NCI-H2171 treated with DMSO at 0.1 percent for 48 hours (cell line): ENCODE measurements at regions not wholly inside any gene's neighbourhood (a gene's known extent, or its start where the extent isn't known, plus 50 kb on each side); places are given as distances from the start of the nearest gene placed in this dataset.
A peak's percentile ranks its signal among the peaks of the same experiment; 100 is the strongest.
"Not testable (repeated sequence)": the region's sequence is repeated elsewhere in the genome, so short reads cannot be mapped to it uniquely, and the experiment has no call there.

ENCODE experiments used
- DNase-seq: peaks from one replicate; lab custom pipeline; 2025; lab: John Stamatoyannopoulos, UW

DNA sequence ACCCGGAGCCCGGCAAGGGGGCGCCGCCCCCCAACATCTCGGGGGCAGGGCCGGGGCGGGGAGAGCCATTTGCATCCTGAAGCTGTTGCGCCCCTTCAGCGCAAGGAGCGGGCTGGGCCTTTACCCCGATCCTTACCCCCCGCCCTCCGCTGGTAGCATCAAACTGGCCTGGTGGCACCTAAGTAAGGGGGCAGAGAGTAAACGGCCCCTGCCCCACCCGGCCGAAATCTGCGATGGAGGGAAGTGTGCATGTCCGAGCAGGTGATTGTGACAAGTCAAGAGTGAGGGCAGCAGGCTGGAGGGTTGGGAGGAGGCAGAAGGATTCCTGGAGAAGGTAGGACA is 101.2 kb downstream of the ESM1 start:
- DNase-seq: no peak

DNA sequence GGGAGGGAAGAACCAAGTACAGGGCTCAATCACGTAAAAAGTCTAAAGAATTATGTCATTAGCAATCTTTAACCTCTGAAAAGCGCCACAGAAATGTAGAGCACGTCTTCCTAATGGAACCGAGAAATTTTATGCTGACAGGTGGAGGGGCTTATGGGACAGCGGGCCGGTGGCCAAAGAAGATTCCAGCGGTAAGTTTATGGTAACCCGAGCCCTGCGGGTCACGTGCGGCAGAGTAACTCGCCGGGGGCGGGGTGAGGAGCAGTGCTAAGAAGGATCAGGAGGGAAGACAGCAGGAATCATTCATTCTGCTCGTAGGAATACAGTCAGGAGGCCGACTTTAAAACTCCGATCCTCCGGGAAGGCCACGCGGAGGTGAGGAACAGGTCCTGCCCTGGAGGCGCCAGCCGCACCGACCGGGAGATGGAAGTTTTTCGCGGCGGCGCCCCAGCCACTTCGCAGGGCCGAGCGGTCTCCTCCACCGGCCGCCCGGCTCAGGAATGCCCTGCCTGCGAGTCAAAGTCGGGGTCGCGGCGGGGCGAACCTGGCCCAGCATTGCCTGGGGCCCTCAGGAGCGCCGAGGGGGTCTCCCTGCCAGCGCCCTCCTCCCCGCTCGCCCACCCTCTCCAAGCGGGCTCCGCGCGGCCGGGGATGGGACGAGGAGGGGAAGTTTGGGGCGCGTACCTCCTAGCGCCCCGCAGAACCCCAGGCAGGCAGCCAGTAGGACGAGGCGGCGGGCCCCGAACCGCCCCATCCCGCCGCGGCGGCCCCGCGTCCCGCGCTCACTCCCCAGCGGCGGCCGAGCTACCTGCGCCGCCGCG is 101.8 kb downstream of the ESM1 start:
- DNase-seq: peak; percentile 43

DNA sequence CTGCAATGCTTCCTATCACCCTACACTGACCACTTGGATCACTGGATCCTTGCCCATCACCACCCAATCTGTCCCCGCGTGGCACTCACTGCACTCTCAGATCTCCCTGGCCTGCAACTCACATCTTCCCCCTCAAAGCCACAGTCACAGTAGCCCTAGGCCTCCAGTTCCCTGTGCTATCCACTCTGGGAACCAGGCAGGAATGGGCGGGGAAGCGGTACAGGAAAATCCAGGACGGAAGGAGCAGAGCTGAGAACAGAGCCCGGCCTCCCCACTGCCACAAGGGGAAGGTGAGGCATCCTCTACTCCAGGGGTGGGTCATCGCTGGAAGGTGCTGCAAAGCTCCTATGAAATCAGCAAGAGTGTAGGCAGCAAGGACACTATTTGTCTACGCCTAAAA is 102.6 kb downstream of the ESM1 start:
- DNase-seq: no peak

DNA sequence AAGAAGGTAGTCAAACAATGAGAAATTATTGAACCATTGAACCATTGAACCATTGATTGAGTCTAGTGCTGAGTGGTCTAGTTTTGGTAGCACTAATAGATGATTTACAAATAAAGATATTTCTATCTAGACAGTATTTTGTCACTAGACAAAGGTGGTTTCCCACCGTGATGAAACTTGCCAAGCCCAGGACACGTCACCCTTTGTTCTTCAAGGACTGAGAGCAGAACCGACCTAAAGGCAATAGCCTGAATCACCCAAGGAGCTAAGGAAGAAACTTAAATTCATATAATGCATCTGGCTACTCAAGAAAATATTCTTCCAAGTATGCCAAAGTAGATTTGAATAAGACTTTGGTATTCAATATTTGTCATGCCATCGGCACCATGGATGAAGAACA is 103.3 kb downstream of the ESM1 start:
- no peak for DNase-seq

DNA sequence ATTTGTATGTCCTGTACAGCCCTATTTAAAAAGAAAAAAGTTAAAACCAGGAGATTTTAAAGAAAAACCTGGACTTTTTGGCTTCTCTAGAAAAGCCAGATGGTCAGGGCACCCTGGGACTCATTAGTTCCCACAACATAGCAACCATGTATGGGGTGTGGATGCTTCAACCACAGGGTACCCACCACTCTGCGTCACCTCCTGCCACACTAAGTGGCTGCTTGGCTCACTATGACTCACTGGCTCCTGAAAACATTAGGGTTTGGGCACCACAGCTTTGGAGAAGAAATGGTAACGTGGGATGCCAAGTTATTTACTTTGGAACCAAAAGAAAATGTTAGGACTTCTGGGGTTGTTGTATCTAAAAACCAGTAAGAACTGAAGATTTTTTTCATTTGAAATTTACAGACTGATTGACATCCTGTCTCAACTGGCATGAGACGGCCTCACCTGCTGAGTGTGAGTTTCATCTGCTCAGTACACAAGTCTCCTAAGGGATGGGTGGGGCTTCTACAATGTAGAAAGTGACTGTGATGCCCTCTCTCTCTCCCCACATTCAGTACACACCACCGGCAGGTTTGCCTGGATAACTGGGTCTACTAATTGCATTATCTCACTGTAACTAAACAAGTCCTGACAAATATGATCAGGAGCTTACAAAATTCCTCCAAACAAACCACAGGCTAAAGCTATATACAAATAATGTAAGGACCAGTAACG is 103.9 kb downstream of the ESM1 start:
- DNase-seq: peak; percentile 34

DNA sequence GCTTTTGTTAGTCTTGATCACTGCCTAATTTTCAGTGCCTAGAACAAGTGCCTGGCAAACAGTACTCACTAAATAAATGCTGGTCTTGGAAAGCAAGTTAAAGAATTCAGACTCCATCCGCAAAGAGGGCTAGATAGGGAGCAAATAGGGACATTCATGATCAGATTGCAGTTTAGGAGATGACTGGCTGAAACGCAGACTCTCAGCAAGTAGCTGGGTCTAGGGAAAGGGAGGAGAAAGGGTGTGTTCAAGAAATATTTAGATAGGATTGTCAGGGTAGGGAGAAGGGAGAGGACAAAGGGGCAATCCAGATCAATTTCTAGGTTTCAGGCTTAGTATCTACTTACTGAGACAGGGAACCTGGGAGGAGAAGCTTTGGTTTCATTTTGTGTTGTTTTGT is 108.4 kb downstream of the ESM1 start:
- DNase-seq: no peak

DNA sequence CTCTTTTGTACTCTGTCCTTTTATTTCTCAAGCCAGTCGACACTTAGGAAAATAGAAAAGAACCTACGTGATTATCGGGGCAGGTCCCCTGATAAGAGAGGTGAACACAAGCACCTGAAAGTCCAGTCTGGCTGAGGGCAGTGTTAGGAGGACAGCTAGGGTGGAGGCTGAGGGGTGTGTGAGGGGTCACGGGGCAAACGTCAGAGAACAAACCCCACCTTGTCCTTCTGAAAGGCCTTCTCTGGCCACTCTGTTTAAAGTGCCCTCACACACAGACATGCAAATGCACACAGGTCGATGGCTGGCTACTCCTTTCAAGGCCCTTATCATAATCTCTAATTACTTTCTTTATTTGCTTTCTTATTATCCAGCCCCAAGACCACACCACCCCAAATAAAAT is 108.8 kb downstream of the ESM1 start:
- DNase-seq: no peak

DNA sequence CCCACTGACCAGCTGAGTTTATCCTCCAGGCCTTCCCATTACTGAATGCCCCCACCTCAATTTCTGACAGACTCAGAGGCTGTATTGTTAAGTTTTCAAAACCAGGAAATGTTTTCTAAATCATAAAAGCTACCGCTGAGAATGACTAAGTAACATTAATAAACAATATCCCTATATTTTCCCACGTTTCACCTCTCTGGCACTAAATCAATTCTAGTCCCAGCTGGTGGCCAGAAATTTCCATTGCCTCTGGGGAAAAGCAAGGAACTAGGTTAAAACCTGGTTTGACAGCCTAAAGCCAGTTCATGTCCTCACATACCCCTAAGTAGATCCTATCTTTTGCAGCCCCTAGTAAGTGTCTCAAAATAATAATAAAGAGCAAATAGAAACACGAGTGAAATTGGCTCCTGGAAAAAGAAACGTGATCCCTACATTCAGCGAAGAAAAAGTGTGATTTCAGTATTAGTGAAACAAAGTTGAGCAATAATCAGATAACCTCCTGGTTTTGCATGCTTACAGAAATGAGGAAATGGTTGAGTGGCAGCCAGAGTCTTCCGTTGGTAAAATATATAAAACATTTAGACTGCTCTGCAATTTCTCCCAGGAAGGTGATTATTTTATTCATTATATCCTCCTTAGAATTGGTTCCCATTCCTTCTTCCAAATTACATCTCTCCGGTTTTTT is 110.9 kb downstream of the ESM1 start:
- peak; percentile 35 for DNase-seq

DNA sequence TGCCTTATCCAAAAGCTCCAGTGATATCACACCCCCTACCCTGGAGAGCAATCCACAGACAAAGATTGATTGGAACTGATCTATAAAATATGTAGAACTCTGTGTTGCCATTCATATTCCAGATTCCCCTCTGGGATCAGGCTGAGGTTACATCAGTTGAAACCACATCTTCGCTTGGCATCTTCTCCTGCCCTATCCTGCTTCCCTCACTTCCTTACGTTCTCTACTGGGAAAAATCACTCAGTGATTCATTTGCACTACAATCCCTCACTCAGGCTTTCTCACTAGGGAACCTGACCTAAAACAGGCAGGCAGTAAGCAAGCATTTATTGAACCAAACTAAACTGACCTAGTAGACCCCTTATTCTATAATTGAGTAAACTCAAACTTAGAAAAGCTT is 111.7 kb downstream of the ESM1 start:
- DNase-seq: no peak

DNA sequence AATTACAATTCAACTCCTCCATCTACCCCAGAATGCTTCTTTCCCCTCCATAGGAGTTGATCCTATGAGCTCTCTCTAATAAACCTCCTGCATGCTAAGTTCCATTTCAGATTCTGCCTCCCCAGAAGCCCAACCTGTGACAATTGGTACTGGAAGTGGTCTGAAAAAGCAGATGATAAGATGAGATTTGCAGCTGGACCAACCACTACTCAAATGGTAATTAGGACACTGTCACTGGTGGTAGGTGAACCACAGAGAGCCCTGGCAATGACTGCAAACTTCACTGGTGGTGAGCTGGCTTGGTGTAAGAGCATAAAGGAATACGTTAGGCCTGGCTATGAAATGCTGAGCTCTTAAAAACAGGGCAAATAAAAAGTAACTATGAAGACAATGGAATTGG is 112.6 kb downstream of the ESM1 start:
- DNase-seq: no peak

DNA sequence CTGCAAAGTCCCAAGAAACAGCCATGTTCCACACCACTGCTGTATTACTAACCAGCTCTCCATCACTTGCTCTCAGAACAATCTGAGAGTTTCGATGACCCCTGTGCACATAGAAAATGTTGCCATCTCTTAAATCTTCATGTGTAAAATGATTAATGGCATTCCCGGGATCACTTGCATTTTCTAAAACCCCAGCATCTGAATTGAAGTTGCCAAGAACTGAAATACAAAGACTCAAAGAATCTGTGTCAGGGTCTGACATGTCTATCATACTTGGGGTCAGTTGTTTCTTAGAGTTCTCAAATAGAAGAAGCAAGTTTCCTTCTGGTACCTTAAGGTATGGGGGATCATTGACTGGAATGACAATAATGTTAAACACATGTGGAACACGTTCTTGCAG is 115.1 kb downstream of the ESM1 start:
- no peak for DNase-seq

DNA sequence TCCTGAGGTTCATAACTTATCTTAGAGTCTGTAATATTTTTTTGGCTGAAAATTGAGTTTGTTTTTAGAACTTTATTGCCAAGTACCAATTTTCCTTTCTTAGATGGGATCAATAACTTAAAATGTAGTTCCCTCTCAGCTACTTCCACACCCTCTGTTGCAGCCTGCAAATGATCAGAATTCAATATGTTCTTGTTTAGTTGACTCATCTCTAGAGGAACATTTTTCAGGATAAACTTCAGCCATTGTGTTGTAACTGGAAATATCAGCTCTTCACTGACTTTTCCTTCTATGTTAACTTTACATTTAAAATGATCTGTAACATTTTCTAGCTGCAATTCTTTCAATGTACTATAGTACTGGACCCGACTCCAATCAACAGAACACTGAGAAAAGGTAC is 115.7 kb downstream of the ESM1 start:
- DNase-seq: no peak

DNA sequence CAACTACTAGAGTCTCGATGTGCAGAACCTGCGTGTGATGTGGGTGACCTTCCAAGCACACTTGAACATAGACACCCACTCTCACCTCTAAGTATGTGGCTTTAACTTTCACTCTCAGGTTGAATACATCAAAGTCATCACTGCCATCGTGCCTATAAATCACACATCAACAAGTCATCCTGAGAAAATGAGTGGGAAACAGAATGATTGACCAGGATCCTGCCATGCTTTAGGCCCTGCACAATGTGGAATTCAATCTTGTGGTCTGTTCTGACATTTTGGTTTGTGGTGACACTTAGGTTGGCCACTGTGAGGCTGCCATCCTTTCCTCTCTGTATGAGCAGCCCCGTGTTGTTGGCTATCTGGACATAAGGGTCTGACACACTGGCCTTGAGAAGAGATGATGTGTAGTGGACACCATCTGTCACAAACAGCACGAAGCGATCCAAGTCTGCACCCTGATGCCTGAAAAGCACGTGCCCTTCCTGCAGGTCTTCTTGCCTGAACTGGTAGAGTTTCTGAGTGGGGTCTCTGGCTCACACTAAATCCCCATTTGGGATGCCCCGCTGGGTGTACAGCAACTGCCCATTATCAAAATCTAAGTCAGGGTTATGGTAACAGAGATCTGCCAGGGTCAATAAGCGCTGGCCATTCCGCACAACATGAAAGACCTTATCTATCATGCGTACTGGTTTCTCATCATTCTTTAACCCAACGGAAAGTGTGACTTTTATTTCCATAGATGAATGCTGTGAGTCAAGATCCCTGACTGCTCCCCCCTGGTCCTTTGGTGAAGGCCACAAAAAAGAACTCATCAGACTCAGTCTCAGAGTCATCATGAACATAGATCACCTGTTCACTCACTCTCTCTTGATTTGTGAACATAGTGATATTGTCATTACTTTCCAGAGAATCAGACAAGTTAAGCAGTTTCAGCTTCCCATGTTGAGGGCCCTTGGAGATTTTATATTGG is 116.6 kb downstream of the ESM1 start:
- DNase-seq: no peak

DNA sequence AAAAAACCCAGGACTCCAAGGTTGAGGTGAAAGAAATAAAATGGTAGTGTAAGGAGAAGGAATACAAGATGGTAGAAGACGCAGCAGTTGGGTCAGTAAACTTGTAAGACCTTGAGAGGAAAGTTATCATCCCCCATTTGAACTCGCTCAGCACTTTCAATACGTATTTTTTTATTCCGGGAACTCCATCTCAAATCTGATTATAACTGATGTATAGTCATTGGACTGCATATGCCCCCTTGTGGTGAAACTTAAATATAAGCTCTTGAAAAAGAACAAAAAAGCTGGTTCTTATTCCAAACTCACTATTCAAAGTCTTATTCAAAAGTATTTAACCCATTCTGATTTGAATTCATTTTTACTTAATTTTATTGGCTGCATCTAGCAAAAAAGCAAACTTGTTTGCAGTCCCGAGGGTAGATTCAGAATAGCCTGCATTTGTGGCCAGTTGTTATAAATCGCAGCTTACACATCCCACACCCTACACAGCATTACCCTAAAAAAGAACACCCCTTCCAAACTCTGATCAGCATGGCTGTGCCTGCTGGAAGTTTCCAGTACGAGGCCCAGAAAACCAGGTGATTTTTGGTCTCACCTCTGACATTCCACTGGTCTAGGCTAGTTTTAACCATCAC is 118.0 kb downstream of the ESM1 start:
- peak; percentile 77 for DNase-seq

DNA sequence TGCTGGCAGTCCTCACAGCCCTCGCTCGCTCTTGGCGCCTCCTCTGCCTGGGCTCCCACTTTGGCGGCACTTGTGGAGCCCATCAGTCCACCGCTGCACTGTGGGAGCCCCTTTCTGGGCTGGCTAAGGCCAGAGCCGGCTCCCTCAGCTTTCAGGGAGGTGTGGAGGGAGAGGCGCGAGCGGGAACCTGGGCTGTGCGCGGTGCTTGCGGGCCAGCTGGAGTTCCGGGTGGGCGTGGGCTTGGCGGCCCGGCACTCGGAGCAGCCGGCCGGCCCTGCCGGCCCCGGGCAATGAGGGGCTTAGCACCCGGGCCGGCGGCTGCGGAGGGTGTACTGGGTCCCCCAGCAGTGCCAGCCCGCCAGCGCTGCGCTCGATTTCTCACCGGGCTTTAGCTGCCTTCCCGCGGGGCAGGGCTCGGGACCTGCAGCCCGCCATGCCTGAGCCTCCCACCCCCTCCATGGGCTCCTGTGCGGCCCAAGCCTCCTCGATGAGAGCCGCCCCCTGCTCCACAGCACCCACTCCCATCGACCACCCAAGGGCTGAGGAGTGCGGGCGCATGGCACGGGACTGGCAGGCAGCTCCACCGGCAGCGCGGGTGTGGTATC is 120.4 kb downstream of the ESM1 start:
- not testable (repeated sequence) for DNase-seq

DNA sequence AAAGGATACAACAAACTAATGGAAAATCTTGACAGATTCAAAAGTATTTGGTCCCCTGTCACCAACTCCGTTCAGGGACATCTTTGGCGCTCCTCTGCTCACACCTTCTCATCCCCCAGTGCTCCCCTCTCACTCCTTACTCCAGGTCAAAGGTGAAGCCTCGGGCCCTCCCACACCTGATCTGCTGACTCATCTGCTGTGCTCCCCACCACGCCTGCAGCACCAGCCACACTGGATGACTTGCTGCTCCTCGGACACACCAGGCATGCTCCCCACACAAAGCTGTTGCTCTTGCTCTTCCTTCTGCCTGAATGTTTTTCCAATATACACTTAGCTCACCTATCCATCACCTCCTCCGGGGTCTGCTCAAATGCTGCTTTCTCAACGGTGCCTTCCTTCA is 123.4 kb downstream of the ESM1 start:
- DNase-seq: no peak

DNA sequence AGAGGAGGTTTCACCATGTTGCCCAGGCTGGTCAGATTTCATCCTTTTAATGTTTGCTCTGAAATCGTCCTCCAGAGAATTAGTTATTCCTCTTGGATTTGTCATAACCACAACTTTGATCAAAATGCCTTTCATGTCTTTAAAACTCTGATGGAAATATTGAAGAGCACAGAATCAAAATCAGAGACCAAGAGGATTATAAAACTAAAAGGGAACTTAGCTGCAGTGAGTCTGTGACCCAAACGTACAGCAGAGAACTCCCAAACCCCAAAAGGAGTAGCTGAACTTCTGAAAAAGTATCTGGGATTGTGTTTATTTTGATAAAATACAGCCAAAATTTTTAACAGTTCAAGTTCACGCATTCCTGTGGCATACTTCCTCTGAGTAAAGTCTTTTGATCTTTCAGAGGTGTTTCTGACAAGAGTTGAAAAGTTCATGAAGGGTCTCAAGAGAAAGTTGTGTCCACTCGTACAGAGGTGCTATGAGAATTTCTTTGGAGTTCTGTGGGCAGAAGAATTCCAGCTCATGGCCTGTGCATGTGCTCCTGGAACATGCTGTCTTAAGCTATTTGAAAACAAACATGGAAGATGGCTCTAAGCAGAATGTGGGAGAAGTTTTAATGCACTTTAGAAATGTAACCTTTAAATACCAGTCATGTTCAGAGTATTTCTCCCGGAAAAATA is 124.0 kb downstream of the ESM1 start:
- no peak for DNase-seq

DNA sequence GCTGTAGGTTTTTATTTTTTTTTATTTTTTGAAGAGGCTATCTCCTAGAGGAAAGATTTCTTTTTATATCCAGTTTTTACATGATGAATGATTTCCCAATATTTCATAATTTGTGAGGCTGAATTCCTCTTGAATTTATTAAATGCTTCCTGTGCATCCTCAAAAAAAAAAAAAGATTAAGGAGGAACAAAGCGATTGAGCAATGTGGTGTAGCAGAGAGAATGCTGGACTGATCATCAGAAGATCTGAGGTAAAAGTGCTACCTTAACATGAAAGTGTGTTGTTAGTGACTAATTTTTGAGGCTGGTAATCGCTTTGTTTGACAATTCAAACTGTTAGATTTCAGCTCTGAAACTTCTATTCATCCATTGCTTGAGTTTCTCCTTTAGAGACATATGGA is 125.1 kb downstream of the ESM1 start:
- DNase-seq: no peak

DNA sequence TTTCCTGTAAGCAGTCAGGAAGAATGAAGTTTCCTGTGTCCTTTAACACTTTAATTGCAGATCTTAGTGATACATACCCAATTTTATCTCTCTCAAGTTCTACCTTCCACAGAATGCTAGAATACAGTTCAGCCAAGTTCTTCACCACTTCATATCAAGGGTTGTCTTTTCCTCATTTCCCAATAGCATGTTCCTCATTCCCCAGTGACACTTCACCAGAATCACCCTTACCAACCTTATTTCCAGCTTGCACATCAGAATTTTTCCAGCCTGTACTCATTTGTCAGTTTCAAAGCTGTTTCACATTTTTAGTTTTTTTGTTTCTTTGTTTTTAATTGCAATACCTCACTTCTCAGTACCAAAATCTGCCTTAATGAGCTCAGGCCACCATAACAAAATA is 126.1 kb downstream of the ESM1 start:
- no peak for DNase-seq

DNA sequence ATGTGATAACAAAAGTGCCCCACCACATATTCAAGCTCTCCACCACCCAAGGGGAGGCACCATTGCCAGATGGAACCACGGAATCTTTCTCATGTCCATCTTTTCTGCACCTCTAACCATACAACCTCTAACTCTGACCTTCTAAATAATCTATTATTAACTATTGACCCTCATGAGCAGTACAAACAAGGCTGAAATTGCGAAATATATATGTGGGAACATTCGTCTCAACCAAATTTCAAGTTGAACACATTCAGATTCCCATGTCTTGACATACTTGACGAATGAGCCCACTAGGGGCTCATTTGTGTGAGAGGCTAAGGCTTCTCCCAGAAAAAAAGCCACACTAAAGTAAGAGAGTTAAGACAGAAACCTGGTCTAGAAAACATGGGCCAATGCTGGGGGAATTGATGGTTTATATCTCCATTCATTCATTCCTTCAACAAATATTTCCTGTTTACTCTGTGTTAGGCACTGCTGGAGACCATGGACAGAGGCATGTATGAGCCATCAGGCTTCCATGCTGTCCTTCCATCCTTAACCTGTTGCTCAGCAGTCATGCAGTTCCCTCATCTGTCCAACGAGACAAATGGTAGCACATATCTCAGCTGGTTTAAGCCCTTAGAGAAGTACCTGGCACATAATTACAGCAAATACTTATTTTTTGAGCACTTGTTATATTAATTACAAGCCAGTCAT is 130.4 kb downstream of the ESM1 start:
- DNase-seq: no peak
